ENCODE measurements at regions not wholly inside any gene's neighbourhood (a gene's known extent, or its start where the extent isn't known, plus 50 kb on each side); places are given as distances from the start of the nearest gene placed in this dataset.

GRCh38 chr10:78253063-78253853, 219.6 kb downstream of the RPS24 start:
- TF ChIP-seq CTCF (IDR thresholded peaks at IDR 0.05): no peak
- no peak for TF ChIP-seq ZFX (IDR thresholded peaks at IDR 0.05; ENCODE audit: borderline replicate concordance)

All from 22Rv1 (cell line).